AG09309 (cell line): ENCODE measurements at regions not wholly inside any gene's neighbourhood (a gene's known extent, or its start where the extent isn't known, plus 50 kb on each side); places are given as distances from the start of the nearest gene placed in this dataset.

Experiments
- DNase-seq: peaks from one replicate; pipeline ENCODE4 v3.0.0-alpha.2; 2010; ENCODE audit warnings: low read depth
- H3K4me3 ChIP-seq: 2 replicates; pipeline ENCODE4 v1.5.1; 2011; ENCODE audit warnings: mild to moderate bottlenecking, low read depth, low read length, moderate library complexity; ENCODE audit not compliant: control insufficient read depth
- CTCF ChIP-seq: IDR thresholded peaks from 2 replicates; pipeline ENCODE4 v1.5.1; 2011; ENCODE audit warnings: mild to moderate bottlenecking, low read depth, low read length, inconsistent platforms; ENCODE audit not compliant: insufficient read depth, control insufficient read depth; ENCODE audit errors: missing control alignments

- DNase-seq, result no peak
- TF ChIP-seq CTCF, result no peak
- no peak overlapping the region for H3K4me3 ChIP-seq
These were observed 345.2 kb upstream of the KITLG start for GRCh38 chr12:88925454-88925853.

GRCh38 chr12:88924162-88924561, 343.9 kb upstream of the KITLG start:
- TF ChIP-seq CTCF, result no peak
- DNase-seq, result no peak
- no peak overlapping the region for H3K4me3 ChIP-seq

GRCh38 chr12:88923631-88924030, 343.4 kb upstream of the KITLG start:
- H3K4me3 ChIP-seq, result no peak overlapping the region
- no peak for TF ChIP-seq CTCF
- no peak for DNase-seq

GRCh38 chr12:88922816-88923215, 342.5 kb upstream of the KITLG start:
- TF ChIP-seq CTCF, result no peak
- DNase-seq, result no peak
- no peak overlapping the region for H3K4me3 ChIP-seq

DNA sequence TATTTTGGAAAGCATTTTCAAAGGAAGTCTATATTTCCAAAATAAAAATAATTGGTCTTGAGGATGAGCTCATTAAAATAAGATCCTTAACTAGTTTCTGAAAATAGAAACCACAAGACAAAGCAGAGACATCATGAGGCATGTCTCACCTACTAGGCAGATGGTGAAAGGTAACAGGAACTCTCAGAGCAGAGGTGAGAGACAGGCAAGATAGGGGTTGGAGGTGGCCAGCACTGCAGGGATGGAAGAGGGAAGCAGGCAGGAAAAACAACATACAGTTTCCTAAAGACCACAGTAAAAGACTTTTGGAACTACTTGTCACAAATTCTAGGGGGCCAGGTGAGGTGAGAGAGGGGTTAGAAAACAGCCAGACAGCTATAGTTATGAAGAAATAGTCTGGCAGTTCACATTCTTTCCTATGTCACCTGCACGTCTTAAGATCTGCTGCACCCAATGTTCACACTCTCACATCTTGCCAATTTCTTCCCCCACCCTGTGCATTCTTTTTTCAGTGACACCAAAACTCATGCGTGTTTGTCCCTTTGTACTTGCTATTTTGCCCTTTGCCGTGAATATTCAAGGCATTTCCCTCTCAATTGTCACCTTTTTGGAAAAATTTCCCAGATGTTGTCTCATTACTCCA, 341.7 kb upstream of the KITLG start:
- H3K4me3 ChIP-seq, result no peak overlapping the region
- no peak for DNase-seq
- TF ChIP-seq CTCF, result no peak

- H3K4me3 ChIP-seq, result no peak overlapping the region
- DNase-seq, result no peak
- no peak for TF ChIP-seq CTCF
These were observed 341.2 kb upstream of the KITLG start for GRCh38 chr12:88921434-88921833.

DNA sequence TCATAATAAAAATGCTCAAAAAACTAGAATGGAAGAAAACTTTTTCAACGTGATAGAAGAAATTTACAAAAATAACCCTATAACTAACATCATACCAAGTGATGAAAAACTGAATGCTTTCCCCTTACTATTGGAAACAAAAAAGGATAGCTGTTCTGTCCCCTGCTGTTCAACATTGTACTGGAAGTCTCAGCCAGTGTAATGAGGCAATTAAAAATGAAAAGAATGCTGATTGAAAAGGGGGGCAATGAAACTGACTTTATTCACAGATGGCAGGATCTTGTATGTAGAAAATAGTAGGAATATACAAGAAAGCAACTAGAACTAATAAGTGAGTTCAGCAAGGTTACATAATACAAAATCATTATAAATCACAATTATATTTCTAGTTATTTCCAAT, 337.9 kb upstream of the KITLG start:
- DNase-seq, result no peak
- H3K4me3 ChIP-seq, result no peak overlapping the region
- no peak for TF ChIP-seq CTCF
